HL-60 (cell line): ENCODE measurements at regions not wholly inside any gene's neighbourhood (a gene's known extent, or its start where the extent isn't known, plus 50 kb on each side); places are given as distances from the start of the nearest gene placed in this dataset.

ENCODE experiments used
- DNase-seq, 2 experiments: peaks; one replicate each; pipeline ENCODE4 v3.0.0-alpha.2; 2010 to 2020; ENCODE audit warnings: low read depth in 1 of 2, low spot score in 1 of 2
- H3K27ac ChIP-seq: fragments of 250-450 bp; sonication (Bioruptor Pico); replicated peaks from 2 replicates; pipeline ENCODE4 v1.5.1; 2020; ENCODE audit warnings: mild to moderate bottlenecking, moderate library complexity
- H3K27me3 ChIP-seq: fragments of 250-450 bp; sonication (Bioruptor Pico); 2 replicates; pipeline ENCODE4 v1.5.1; 2021; ENCODE audit warnings: mild to moderate bottlenecking, moderate library complexity; ENCODE audit not compliant: insufficient read depth, poor library complexity, severe bottlenecking
- H3K4me3 ChIP-seq: replicated peaks from 2 replicates; pipeline ENCODE4 v1.5.1; 2011; ENCODE audit warnings: mild to moderate bottlenecking, control low read depth, low read length; ENCODE audit not compliant: insufficient read depth
- CTCF ChIP-seq: IDR thresholded peaks from one replicate; pipeline ENCODE4 v1.5.1; 2011; ENCODE audit warnings: low read length, control low read depth, inconsistent platforms; ENCODE audit not compliant: insufficient read depth
- GABPA ChIP-seq: IDR thresholded peaks from 2 replicates; pipeline ENCODE4 v1.6.1; 2012; ENCODE audit warnings: low read depth
- POLR2AphosphoS5 ChIP-seq: IDR thresholded peaks from 2 replicates; pipeline ENCODE4 v1.6.1; 2012; ENCODE audit warnings: low read depth
- SPI1 ChIP-seq: IDR thresholded peaks from 2 replicates; pipeline ENCODE4 v1.6.1; 2012; ENCODE audit warnings: low read depth, mild to moderate bottlenecking, borderline replicate concordance
- TF ChIP-seq, protein P1 (sequence below): IDR thresholded peaks from 2 replicates; pipeline ENCODE4 v1.6.1; 2012; ENCODE audit warnings: low read depth; ENCODE audit not compliant: insufficient replicate concordance

GRCh38 chr11:15841931-15842740 is 514.2 kb downstream of the SOX6 start:
- peaks cover 3% of the 10 kb centered on the region for H3K27me3 ChIP-seq
- no peak for TF ChIP-seq POLR2AphosphoS5
- no peak for TF ChIP-seq GABPA
- DNase-seq = no peak
- H3K27ac ChIP-seq = no peak overlapping the region
- H3K4me3 ChIP-seq = no peak overlapping the region

- Histone ChIP-seq H3K4me3 (no peak overlapping the region), H3K27ac (no peak overlapping the region), H3K27me3 (peaks cover 6% of the 10 kb centered on the region)
- DNase-seq = no peak
- TF ChIP-seq GABPA (no peak), POLR2AphosphoS5 (no peak), CTCF (no peak), SPI1 (no peak)
Measured at GRCh38 chr11:15843309-15843872, 513.0 kb downstream of the SOX6 start.

GRCh38 chr11:15845261-15845660 is 511.1 kb downstream of the SOX6 start:
- Histone ChIP-seq H3K27me3 (peaks cover 6% of the 10 kb centered on the region), H3K4me3 (no peak overlapping the region), H3K27ac (no peak overlapping the region)
- DNase-seq = no peak
- TF ChIP-seq SPI1 (no peak), POLR2AphosphoS5 (no peak), GABPA (no peak), CTCF (no peak)
- TF ChIP-seq, protein P1, sequence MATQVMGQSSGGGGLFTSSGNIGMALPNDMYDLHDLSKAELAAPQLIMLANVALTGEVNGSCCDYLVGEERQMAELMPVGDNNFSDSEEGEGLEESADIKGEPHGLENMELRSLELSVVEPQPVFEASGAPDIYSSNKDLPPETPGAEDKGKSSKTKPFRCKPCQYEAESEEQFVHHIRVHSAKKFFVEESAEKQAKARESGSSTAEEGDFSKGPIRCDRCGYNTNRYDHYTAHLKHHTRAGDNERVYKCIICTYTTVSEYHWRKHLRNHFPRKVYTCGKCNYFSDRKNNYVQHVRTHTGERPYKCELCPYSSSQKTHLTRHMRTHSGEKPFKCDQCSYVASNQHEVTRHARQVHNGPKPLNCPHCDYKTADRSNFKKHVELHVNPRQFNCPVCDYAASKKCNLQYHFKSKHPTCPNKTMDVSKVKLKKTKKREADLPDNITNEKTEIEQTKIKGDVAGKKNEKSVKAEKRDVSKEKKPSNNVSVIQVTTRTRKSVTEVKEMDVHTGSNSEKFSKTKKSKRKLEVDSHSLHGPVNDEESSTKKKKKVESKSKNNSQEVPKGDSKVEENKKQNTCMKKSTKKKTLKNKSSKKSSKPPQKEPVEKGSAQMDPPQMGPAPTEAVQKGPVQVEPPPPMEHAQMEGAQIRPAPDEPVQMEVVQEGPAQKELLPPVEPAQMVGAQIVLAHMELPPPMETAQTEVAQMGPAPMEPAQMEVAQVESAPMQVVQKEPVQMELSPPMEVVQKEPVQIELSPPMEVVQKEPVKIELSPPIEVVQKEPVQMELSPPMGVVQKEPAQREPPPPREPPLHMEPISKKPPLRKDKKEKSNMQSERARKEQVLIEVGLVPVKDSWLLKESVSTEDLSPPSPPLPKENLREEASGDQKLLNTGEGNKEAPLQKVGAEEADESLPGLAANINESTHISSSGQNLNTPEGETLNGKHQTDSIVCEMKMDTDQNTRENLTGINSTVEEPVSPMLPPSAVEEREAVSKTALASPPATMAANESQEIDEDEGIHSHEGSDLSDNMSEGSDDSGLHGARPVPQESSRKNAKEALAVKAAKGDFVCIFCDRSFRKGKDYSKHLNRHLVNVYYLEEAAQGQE = no peak

DNA sequence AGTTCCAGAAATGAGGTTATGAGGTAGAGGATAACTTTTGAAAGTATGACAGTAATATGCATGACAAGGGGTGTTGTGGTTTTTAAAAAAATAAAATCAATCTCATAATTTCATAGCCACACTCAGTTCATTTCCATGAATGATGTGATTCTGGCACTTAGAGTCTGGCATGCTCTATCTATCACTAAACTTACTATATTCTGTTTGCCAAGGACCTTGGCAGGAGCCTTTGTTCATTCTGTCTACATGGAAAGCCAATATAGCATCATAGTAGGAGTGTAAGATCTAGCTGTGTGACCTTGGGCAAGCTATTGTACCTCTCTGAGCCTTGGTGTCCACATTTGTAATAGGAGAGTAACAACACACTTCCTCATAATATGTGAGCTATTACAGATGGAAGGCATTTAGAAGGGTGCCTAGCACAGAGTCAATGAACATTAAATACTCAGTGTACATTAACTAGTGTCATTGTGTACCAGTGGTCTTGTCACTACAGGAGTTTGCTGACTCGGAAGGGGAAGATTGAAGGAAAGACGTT is 507.6 kb downstream of the SOX6 start:
- TF ChIP-seq SPI1 (no peak), POLR2AphosphoS5 (no peak), CTCF (no peak), GABPA (no peak)
- TF ChIP-seq, protein P1 = no peak
- H3K27me3 ChIP-seq = peaks cover 3% of the 10 kb centered on the region
- no peak overlapping the region for H3K27ac ChIP-seq
- no peak for DNase-seq
- no peak overlapping the region for H3K4me3 ChIP-seq
